Tibial nerve (tissue), 4 donors: ENCODE measurements at regions not wholly inside any gene's neighbourhood (a gene's known extent, or its start where the extent isn't known, plus 50 kb on each side); places are given as distances from the start of the nearest gene placed in this dataset.

Source experiments
- EP300 ChIP-seq, 2 donors: sonication (generic); formaldehyde crosslinking; IDR thresholded peaks; one replicate each; pipeline ENCODE4 v1.6.1; 2017; ENCODE audit warnings: antibody characterized with exemption in 2 of 2, mild to moderate bottlenecking in 1 of 2
- POLR2A ChIP-seq, 2 donors: fragments of 450-650 bp; IDR thresholded peaks; one replicate each; pipeline ENCODE4 v1.6.1; 2017; ENCODE audit warnings: antibody characterized with exemption in 2 of 2, mild to moderate bottlenecking in 2 of 2, moderate library complexity in 2 of 2
- TF ChIP-seq, protein P1 (sequence below), 5 experiments: fragments of 200-600 bp in 3 of 5; fragments of 450-650 bp in 2 of 5; sonication (generic) in 3 of 5; IDR thresholded peaks; one replicate each; pipeline ENCODE4 v1.5.1; 2016 to 2019; ENCODE audit warnings: antibody characterized with exemption in 5 of 5, mild to moderate bottlenecking in 3 of 5, moderate library complexity in 2 of 5

DNA sequence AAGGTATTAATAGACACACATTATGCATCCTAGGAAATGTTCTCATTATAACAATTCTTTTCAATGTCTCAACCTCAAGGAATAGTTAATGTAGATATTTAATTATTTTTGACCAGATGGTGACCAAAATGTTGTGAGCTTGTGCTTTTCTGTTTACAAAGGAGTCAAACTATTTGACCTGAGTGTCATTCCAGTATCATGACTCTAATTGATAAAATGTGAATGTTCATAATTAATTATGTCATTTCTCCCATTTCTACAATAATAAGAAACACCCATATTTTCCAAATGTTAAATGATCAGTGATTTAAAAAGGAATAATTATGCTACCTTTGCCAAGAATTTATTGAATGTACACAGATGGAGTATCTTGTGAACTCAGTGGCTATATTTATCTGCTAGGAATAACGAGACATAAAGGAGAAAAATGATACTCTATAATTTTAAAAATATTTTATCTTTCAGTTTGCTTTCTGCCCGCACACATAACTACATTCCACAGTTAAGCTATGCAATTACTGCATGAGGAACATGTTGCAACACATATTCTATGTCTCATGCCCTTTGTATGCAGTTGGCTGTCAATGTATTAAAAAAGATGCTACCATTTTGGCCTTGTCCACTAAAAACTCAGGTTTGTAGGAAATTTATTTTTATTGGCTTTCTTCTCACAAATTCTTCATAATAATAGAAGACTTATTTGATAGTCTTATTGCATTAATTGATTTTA, 376.7 kb upstream of the CCDC179 start:
- TF ChIP-seq EP300 (IDR thresholded peaks at IDR 0.05), result no peak
- TF ChIP-seq POLR2A (IDR thresholded peaks at IDR 0.05), result no peak
- TF ChIP-seq, protein P1, sequence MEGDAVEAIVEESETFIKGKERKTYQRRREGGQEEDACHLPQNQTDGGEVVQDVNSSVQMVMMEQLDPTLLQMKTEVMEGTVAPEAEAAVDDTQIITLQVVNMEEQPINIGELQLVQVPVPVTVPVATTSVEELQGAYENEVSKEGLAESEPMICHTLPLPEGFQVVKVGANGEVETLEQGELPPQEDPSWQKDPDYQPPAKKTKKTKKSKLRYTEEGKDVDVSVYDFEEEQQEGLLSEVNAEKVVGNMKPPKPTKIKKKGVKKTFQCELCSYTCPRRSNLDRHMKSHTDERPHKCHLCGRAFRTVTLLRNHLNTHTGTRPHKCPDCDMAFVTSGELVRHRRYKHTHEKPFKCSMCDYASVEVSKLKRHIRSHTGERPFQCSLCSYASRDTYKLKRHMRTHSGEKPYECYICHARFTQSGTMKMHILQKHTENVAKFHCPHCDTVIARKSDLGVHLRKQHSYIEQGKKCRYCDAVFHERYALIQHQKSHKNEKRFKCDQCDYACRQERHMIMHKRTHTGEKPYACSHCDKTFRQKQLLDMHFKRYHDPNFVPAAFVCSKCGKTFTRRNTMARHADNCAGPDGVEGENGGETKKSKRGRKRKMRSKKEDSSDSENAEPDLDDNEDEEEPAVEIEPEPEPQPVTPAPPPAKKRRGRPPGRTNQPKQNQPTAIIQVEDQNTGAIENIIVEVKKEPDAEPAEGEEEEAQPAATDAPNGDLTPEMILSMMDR (IDR thresholded peaks at IDR 0.05), result no peak
